Fibroblast of skin of right quadriceps (primary cell): ENCODE measurements at regions not wholly inside any gene's neighbourhood (a gene's known extent, or its start where the extent isn't known, plus 50 kb on each side); places are given as distances from the start of the nearest gene placed in this dataset.
"Not testable (repeated sequence)": the region's sequence is repeated elsewhere in the genome, so short reads cannot be mapped to it uniquely, and the experiment has no call there.

Experiments used
- DNase-seq: peaks from one replicate; pipeline ENCODE4 v3.0.0-alpha.2; 2013

DNA sequence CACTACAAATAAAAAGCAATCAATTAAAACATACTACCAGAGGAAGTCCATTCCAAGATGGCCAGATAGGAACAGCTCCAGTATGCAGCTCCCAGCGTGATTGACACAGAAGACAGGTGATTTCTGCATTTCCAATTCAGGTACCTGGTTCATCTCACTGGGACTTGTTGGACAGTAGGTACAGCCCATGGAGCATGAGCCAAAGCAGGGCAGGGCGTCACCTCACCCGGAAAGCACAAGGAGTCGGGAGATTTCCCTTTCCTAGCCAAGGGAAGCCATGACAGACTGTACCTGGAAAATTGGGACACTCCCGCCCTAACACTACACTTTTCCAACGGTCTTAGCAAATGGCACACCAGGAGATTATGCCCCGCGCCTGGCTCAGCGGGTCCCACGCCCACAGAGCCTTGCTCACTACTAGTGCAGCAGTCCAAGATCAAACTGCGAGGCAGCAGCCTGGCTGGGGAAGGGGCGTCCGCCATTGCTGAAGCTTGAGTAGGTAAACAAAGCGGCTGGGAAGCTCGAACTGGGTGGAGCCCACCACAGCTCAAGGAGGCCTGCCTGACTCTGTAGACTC lies 106.0 kb downstream of the BUD13 start:
- DNase-seq = not testable (repeated sequence)

DNA sequence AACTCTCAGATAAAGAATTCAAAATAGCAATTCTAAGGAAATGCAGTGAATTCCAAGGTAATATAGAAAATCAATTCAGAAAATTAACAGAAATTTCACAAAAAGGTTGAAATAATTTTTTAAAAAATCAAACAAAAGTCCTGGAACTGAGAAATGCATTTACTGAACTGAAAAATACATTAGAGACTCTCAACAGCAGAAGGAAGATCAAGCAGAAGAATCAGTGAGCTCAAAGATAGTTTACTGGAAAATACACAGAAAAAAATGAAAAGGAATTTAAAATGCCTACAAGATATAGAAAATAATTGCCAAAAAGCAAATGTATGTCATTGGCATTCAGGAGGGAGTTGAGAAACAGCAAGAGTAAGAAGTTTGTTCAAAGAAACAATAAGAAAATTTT lies 107.3 kb downstream of the BUD13 start:
- DNase-seq = no peak

DNA sequence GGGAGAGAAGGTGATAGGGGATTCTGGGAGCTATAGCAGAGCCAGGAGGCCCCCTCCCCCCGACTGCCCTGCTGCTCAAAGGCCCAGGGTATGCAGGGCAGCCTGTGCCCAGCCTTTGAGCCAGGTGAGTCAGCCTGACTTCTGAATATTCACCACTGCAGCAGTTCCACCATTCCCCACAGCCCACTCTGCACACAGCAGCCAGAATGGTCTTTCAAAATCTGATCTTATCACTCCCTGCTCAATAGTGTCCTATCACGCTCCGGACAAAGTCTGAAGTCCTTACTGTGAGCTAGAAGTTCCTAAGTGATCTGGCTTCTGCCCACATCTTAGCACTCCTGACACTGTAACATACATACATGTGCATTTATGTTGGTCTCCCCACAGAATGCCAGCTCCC lies 111.7 kb downstream of the BUD13 start:
- no peak for DNase-seq

DNA sequence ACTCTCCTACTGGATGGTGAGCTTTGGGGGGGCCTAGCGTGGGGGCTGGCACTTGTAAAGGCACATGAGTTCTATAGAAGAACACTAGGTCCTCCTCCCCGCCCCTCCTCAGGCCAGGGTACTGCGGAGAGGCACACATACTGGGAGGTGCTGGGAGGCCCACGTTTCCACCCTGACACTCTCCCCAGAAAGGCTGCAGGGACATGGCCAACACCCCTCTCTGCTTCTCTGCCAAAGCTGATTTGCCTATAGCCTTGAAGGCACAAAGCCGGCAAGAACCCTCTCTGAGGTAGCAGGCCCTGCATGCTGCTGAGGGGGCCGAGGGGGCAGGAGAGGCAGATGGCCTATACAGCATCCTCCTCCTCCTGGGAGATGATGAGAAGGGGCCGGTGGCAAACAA lies 112.8 kb downstream of the BUD13 start:
- DNase-seq = no peak

DNA sequence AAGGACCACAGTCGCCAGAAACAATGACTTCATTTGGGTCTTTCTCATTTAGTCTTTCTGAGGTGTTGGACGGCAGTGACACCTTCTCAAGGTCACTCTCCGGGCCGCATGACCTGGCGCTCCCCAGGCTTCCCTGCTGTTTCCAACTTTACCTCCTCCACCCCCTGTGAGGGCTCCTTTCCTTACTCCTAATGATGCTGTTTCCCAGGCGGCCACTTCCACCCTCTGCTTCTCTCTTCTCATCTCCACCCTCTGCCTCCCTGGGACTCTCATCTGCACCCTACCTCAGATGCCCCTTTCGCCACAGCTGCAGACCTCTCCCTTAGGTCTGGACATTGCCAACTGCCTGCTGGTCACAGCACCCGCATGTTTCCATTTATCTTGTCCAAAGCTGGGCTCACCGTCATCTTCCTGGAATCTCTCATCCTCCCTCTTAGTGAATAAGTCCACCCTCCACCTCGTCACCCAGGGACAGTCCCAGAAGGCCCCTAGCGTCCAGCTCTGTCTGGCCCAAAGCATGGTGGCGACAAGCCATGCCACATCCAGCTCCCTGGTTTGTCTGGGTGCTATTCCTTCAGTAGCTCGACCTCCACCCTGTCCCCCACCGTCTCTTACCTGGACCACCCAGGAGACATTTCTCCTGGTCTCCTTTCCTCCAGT lies 113.8 kb downstream of the BUD13 start:
- DNase-seq = no peak

DNA sequence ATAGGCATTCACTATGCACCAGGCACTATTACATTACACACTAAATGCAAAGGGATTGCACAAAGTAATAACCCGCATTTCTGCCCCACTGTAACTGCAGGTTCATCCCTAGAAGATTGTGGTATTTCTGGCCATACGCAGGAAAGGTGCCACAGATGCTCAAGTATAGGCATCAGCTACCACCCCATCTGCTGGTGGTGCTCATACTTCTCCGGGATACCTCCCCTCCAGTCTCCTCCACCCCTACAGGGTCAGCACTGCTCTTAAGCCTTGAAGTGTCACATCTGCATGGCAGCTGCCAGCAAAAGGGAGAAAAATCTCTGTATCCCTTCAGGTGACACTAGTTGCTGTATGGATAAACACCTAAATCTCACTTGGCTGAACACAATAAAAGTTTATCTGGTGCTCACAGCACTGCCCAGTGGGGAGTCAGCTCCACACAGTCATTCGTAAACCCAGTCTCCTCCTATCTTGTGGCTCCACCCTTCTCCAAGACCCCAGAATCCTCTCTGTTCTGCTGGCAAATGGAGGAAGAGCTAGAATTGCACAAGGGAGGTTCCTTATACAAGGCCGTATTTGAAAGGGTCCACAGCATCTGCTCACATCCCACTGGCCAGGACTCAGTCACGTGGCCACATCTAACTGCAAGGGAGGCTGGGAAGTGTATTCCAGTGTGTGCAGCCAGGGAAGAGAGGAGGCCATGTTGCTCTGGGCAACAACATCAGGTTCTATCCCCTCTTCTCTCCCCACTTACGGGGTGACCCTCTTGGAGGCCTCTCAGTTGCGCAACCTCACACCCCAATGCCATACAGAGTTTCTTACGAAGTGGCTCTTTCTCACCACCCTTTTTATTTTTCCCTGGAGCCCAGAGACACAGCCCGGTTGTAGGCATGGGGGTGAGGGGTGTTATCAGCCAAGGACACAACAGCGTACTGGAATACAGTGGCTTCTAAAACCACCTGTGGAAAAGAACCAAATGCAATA lies 114.7 kb downstream of the BUD13 start:
- no peak for DNase-seq

DNA sequence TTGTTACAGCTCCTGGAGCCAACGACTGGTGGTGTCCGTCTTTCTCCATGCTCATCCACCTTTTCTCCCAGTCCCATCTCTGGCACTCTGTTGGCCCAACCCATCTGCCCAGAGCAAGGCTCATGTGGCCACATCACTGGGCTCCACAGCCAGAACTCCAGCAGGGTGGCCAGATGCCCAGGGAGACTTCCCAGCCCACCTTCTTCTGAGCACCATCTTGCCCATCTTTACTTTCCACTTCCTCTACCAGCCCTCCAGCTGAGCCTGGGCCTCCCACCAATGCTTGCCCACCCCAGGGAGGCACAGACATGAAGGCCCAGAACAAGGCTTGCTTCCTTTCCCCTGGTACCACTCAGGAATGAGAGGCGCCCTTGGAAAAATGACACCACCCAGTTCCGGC lies 116.8 kb downstream of the BUD13 start:
- no peak for DNase-seq

DNA sequence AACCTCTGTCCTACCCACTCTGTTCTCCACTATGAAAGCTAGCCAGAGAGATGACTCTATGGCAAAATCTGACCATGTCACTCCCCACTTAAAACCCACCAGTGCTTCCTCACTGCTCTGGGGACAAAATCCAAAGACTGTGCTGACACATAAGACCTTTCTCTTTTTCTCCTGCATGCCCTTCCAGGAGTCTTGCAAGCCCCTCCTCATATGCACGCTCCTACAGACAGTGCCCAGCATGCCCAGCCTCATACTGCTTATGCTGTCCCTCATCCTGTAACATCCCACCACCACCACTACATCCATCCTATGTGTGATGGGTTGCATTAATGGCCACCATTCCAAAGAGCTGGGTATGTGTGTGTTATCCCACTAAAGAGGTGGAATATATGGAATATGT lies 118.3 kb downstream of the BUD13 start:
- DNase-seq = no peak

DNA sequence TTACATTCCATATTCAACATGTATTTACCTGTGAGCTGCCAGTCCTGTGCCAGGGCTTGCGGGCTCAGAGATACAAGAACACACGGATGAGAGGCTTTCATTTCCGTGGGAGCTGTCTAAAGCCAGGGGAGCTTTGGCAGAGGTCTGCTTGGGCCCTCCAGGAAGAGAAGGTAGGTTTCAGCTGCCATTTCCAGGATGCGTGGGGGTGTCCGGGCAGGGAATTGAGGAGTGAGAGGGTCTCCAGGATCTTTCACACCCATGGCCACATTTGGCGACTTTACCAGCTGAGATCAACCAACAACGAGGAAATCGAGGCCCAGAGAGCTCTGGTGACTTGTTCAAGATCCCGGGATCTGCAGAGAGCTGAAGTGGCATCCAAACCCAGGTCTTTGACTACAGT lies 119.6 kb downstream of the BUD13 start:
- no peak for DNase-seq

DNA sequence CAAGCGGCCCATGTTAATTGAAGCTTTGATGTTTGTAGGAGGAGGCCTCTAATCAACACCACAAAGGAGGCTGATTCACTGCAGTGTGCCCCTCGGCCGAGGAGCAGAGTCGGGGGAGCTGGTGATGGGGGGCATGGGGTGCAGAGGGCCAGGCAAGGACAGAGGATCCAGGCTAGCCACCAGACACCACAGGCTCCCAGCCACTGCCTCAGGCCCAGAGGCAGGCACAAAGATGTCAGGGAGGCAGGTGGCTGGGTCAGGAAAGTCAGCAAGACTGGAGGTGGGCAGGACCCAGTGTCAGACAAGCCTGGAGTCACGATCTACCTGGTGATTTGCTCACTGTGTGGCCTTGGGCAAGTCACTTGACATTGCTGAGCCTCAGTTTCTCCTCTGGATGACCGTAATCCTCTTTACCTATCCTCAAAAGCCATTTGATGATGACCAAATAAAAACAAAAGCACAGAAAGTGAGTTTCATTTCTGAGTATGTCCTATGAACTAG lies 121.0 kb downstream of the BUD13 start:
- no peak for DNase-seq

DNA sequence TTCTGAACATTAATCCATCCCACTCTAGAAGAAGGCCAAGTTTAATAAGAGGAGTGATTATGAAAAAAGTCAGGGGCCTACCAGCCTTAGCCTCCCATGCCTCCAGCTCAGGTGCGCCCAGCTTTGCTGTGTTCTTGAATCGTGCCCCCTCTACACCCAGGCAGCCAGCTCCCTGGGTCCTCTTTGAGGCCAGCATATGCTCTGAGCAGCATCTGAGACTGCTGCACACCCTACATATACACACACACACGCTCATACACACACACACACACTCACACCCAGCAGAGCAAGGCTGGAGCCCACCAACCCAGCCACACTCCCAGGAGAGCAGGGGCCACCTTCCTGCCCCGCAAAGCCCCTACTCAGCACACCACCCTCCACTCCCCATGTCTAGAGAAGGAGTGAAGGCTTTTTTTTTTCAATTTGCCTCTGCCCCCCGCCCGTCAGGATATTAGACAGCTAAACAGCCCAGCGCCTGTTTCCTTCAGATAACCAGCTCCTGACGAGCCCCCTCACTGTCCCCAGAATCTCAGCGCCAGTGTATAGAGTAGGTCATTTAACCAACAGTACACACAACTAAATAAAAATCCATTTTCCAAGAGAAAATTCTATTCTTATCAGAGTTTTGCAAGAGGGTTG lies 121.6 kb downstream of the BUD13 start:
- no peak for DNase-seq

DNA sequence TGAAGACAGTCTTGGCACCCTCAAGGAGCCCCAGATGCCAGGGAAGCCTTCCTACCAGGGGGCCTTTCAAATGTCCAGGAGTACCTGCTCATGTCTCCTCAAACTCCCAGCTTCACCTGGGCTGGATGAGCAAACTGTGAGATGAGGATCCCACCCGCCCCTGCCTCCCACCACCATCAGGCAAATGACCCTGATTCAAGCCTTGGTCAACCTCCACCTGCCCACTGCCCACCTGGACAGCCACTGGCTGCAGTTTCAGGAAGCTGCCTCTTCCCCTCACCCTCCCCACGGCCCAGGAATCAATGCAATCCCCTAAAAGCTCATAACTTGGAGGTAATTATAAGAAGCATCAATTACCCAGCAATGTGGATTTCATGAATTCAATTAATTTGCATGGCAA lies 122.7 kb downstream of the BUD13 start:
- no peak for DNase-seq

DNA sequence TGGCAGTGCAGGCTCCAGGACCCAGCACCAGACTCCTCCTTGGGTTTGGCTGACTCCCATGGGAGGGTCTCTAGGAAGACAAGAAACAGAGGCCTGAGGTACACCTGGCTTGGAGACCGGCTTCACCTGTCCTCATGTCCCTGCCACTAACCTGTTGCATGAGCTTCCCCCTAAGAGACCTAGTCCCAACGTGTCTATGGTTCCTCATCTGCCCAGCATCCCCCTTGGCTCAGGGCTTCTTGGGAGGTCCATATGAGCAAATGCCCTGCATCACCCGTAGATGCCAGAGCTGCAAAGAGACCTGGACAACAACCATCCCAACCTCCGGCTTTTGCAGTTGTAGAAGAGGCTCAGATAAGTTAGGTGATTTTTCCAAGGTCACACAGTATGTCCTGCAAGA lies 123.5 kb downstream of the BUD13 start:
- no peak for DNase-seq

DNA sequence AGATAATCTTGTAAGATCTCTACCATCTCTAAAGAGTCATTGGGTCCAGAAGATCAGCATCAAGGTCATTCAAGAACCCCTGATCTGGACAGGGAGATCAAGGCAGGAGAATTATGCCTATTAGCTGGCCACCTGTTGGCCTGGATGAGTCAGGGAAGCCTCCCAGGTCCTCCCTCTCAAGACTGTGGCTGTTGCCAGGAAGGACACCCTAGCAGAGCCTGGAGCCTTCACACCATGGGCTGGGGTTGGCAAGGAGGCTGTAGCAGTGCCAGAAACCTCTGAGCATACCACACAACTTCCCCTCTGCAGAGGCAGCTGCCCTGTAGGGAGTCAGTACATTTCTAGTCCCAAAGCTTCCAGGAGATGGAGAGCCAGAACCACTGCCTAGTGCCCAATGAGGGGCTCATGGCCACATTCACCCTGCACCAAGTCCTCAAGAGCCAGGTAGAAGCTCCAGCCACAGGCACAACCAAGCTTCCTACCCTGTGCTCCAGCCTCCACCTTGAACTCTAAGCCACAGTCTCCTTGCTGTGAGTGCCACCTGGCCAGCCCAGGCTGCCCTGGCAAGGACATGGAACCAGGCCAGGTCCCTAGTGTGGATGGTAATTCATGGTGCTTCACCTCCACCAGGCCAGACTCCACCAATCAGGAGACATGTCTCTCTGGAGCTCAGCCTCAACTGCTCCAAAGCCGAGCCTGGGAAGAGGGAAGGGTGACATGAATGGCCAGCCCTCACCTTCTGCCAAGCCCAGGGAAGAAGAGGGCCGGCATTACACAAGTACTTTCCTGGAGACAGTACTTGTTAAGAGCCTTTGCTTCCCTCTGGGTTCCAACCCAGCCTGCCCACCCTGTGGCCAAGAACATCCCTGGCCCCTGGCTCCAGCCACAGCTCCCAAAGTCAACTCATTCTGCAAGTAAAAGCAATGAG lies 124.3 kb downstream of the BUD13 start:
- DNase-seq = no peak

DNA sequence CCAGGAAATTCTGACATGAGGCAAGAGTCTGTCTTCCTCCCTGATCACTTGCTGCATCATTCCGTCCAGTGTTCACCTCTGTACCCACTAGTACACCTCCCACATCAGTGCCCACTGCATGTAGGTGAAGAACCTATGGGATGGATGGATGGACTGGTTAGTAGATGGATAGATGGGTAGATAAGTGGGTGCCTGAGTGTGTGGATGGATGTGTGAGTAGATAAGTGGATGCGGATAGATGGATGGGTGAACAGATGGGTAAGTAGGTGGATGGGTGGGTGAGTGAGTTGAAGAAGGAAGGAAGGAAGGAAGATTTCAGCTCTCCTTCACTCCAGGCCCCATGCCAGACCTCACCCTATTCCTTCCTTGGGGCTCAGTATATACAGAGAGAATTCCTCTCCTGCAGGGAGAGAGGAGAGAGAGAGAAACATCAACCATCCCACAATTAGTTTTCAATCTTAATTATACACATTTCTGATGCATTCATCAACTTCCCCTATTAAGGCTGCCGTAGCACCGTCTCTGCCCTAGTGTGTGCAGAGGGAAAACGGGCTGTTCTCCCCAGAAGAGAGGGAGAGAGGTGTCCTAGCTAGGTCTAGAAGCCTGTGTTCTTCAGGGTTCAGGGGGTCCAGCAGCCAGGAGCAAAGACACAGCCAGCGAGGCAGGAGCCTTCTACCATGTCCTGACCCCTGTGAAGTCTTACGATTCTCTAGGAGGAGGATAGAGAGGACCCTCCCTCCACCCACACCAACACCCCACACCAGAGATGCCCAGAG lies 125.3 kb downstream of the BUD13 start:
- no peak for DNase-seq

DNA sequence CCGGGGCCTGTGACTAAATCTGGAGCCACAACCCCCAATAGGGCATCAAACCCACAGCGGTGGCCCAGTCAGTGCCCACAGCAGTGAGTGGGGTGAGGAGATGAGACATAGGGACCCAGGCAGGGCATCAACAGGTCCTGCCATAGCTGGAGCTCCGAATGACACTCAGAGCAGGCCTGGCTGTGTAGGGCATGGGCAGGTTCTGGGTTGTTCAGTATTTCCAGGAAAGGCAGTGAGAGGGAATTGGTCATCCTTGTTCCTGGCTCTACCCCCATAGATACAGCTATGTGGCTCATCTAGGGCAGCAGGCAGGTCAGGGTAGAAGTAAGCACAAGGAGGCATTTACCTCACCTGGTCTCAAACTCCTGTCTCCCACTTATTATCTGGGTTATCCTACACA lies 126.6 kb downstream of the BUD13 start:
- no peak for DNase-seq

DNA sequence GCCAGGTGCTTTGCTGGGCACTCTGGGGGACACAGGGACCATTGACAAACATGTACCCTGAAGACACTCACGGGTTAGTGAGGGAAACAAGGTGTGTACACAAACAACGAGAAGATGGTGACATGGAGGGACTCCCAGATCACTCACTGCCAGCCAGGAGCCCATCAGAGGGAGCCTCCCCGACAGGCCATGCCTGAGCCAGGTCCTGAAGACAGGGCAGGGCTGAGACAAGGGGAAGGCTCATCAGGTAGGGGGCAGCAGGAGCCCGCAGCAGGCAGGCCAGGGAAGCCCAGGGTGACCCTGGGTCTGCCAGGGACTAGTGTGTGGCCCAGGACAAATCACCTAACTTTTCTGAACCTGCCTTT lies 127.9 kb downstream of the BUD13 start:
- no peak for DNase-seq

DNA sequence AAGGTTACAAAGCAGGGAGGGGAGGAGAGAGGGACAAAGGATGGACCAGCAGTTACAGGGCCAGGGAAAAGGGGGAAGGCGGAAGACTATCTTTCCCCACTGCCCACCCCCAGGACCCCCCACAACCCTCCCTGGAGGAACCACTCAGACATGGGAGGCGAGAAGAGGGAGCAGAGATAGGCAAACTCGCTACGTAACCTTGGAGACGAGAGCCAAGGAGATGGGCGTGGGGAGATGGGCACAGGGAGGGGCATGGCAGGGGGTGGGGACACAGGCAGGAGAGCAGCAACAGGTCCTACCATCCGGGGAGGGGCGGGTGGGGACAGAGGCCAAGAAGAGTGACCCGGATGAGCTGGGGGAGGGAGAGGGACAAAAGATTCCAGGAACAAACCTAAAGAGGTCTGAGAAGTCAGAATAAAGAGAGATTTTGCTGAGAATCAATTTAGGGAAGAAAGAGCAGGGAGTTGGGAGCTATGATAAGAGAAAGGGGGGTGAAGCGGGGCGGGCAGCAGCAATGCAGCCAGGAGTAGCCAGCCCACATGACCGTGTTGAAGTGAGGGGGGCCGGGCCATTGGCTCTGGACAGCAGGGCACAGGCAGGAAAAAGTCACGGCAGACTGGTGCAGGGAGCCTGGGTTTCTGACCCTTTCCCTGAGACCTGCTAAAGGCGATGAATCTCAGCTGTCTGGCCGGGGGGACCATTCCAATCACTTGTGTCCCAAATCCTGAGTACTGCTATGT lies 128.4 kb downstream of the BUD13 start:
- DNase-seq = no peak

DNA sequence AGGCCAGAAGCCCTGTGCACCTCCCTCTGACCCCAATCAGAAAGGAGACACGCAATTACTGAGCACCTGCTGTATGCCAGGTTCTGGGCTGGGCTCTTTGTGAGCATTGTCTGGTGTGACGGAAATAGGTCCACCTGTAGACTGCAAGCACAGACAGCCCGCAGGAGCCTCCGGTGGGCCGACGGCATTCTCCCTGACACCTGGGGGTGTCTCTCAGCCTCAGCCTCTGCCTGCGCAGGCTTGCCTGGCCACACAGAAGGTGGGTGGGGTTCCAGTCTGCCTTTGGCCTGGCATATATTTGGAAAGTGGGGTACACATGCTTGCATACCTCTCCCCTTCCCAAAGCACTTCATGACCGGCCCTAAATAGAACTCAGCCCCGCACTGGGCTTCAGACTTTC lies 129.3 kb downstream of the BUD13 start:
- no peak for DNase-seq

DNA sequence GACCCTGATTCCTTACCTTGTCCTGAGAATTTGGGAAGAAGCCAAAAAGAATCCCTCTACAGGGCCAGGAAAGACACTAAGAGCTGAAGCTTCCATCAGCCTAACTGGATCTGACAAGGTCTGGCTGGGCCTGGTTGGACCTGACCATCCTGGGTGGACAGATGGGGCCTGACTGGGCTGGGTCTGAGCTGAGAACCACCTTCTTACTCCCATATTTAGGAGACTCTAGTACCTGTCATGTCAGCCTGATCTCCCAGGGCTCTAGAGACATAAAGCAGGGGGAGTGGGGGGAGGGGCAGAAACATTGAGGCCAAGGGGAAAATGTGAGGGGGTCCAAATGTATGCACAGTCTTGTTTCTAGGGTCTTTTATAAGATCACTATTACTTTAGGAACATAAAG lies 129.9 kb downstream of the BUD13 start:
- no peak for DNase-seq

DNA sequence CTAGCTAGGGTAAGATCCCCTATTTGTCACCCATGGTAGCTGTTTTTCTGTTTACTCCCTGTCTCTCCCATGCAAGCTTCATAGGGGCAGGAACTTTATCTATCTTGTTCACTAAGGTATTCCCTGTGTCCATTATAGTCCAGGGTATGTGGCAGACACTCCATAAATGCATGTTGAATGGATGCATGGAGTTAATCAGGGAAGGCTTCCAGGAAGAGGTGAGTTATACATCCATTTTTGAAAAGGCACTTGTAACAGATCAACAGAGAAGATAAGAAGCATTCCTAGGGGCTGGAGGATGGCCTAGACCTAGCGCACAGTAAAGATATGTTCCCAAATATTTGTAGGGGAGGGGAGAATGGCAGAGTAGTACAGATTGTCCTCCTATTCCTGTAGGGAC lies 130.3 kb downstream of the BUD13 start:
- DNase-seq = no peak
